LNCaP clone FGC (cell line): ENCODE measurements at regions not wholly inside any gene's neighbourhood (a gene's known extent, or its start where the extent isn't known, plus 50 kb on each side); places are given as distances from the start of the nearest gene placed in this dataset.

Source experiments
- DNase-seq: peaks from one replicate; pipeline ENCODE4 v3.0.0-alpha.2; 2011; ENCODE audit warnings: low read depth
- H3K4me3 ChIP-seq: 2 replicates; pipeline ENCODE4 v1.5.1; 2011; ENCODE audit warnings: mild to moderate bottlenecking, low read depth, low read length, control low read depth
- TF ChIP-seq, protein P1 (sequence below): IDR thresholded peaks from 2 replicates; pipeline ENCODE4 v1.5.1; 2012; ENCODE audit warnings: mild to moderate bottlenecking; ENCODE audit not compliant: control insufficient read depth, insufficient read depth; ENCODE audit errors: extremely low read depth

- no peak for DNase-seq
- no peak overlapping the region for H3K4me3 ChIP-seq
- TF ChIP-seq, protein P1, sequence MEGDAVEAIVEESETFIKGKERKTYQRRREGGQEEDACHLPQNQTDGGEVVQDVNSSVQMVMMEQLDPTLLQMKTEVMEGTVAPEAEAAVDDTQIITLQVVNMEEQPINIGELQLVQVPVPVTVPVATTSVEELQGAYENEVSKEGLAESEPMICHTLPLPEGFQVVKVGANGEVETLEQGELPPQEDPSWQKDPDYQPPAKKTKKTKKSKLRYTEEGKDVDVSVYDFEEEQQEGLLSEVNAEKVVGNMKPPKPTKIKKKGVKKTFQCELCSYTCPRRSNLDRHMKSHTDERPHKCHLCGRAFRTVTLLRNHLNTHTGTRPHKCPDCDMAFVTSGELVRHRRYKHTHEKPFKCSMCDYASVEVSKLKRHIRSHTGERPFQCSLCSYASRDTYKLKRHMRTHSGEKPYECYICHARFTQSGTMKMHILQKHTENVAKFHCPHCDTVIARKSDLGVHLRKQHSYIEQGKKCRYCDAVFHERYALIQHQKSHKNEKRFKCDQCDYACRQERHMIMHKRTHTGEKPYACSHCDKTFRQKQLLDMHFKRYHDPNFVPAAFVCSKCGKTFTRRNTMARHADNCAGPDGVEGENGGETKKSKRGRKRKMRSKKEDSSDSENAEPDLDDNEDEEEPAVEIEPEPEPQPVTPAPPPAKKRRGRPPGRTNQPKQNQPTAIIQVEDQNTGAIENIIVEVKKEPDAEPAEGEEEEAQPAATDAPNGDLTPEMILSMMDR = no peak
These were observed 117.7 kb upstream of the SPATA16 start for GRCh38 chr3:173258697-173259096.

DNA sequence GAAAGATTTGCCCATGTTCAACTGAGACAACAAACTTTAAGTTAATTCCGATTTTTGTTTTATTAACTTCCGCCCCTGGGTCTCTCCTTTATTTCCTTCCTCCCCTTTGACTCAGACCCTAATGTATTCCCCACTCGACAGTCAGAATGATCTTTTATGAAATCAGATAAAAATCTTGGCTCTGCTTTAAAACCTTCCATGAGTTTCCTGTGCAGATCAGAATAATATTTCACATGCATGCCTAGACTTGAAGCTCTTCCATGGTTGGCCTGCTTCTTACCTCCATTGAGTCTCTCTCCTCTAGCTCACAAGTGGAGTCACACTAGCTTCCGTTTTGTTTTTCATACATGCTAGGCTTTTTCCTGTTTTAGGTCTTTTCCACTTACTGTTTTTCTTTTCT, 116.8 kb upstream of the SPATA16 start:
- TF ChIP-seq, protein P1 = no peak
- no peak for DNase-seq

GRCh38 chr3:173255555-173255954, 114.5 kb upstream of the SPATA16 start:
- TF ChIP-seq, protein P1 = no peak
- no peak overlapping the region for H3K4me3 ChIP-seq
- no peak for DNase-seq

More for the DNA sequence above, 116.8 kb upstream of the SPATA16 start:
- H3K4me3 ChIP-seq = no peak overlapping the region

GRCh38 chr3:173253471-173253870, 112.4 kb upstream of the SPATA16 start:
- no peak for DNase-seq
- no peak overlapping the region for H3K4me3 ChIP-seq
- TF ChIP-seq, protein P1 = no peak

- no peak overlapping the region for H3K4me3 ChIP-seq
- TF ChIP-seq, protein P1 = no peak
- DNase-seq = no peak
These were observed 108.4 kb upstream of the SPATA16 start for GRCh38 chr3:173249457-173249856.

DNA sequence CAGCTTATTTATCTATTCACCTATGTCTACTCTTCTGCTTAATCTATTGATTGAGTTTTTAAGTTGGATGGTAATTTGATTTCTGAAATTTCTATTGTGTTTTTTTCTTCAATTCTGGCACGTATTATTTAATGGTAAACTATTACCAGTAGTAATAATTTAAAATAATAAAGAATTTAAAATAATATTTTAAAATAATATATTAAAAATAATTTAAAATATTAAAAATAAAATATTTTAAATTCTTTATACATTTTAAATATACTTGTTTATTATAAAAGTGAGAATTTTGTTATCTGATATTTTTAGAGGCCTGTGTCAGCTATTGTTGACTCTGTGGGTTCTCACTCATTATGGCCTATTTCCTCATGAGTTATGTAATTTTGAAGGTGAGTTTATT, 100.7 kb upstream of the SPATA16 start:
- TF ChIP-seq, protein P1 = no peak
- H3K4me3 ChIP-seq = no peak overlapping the region
- no peak for DNase-seq

DNA sequence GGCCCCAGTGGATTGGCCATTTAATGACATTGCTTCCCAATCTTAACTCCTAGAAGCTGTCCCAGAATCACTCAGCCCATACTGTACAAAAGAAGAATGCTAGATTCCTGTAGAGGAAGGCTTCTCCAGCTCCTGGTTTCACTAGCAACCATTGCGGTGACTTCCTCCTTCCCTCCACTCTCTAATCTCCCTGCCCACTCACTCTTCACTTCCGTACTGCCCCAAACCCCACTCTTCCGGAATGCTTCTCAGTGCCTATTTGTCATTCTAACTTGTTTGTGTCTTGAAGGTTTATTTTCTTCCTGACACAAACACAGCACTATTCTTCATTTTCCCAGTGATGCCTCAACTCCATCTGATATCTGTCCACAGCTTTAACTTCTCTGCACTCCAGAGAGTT, 97.1 kb upstream of the SPATA16 start:
- TF ChIP-seq, protein P1 = no peak
- H3K4me3 ChIP-seq = no peak overlapping the region
- no peak for DNase-seq
